GM18502 (cell line): ENCODE measurements at regions not wholly inside any gene's neighbourhood (a gene's known extent, or its start where the extent isn't known, plus 50 kb on each side); places are given as distances from the start of the nearest gene placed in this dataset.

Source experiments
- ATAC-seq: cut with Tn5 transposase; IDR thresholded peaks from one replicate; pipeline ENCODE4 v1.9.1; 2021; ENCODE audit warnings: mild to moderate bottlenecking; ENCODE audit not compliant: unreplicated experiment, poor library complexity

GRCh38 chr11:28677721-28678120, 569.5 kb downstream of the METTL15 start:
- no peak for ATAC-seq

GRCh38 chr11:28675183-28675582, 567.0 kb downstream of the METTL15 start:
- ATAC-seq: no peak

GRCh38 chr11:28674433-28675103, 566.4 kb downstream of the METTL15 start:
- peak; percentile 47 for ATAC-seq

GRCh38 chr11:28673691-28674432, 565.7 kb downstream of the METTL15 start:
- ATAC-seq: no peak

GRCh38 chr11:28671274-28671673, 563.1 kb downstream of the METTL15 start:
- no peak for ATAC-seq

GRCh38 chr11:28666632-28667031, 558.4 kb downstream of the METTL15 start:
- no peak for ATAC-seq

- ATAC-seq: no peak
These were observed 551.6 kb downstream of the METTL15 start for GRCh38 chr11:28659716-28660348.

- ATAC-seq: no peak
These were observed 549.3 kb downstream of the METTL15 start for GRCh38 chr11:28657378-28658030.

- no peak for ATAC-seq
These were observed 546.0 kb downstream of the METTL15 start for GRCh38 chr11:28654191-28654590.

- ATAC-seq: no peak
These were observed 541.7 kb downstream of the METTL15 start for GRCh38 chr11:28649922-28650321.

GRCh38 chr11:28636566-28636965, 528.4 kb downstream of the METTL15 start:
- no peak for ATAC-seq

- no peak for ATAC-seq
These were observed 527.8 kb downstream of the METTL15 start for GRCh38 chr11:28636033-28636432.

- ATAC-seq: no peak
These were observed 524.1 kb downstream of the METTL15 start for GRCh38 chr11:28632338-28632737.

- ATAC-seq: no peak
These were observed 523.0 kb downstream of the METTL15 start for GRCh38 chr11:28631148-28631547.

- no peak for ATAC-seq
These were observed 521.0 kb downstream of the METTL15 start for GRCh38 chr11:28629235-28629634.

GRCh38 chr11:28628412-28628811, 520.2 kb downstream of the METTL15 start:
- ATAC-seq: no peak

GRCh38 chr11:28627690-28628255, 519.6 kb downstream of the METTL15 start:
- no peak for ATAC-seq

- no peak for ATAC-seq
These were observed 517.3 kb downstream of the METTL15 start for GRCh38 chr11:28625532-28625931.

GRCh38 chr11:28621753-28622152, 513.6 kb downstream of the METTL15 start:
- no peak for ATAC-seq

GRCh38 chr11:28619846-28620540, 511.8 kb downstream of the METTL15 start:
- ATAC-seq: no peak
